Fibroblast of pulmonary artery (primary cell): ENCODE measurements at regions not wholly inside any gene's neighbourhood (a gene's known extent, or its start where the extent isn't known, plus 50 kb on each side); places are given as distances from the start of the nearest gene placed in this dataset.
A peak's percentile ranks its signal among the peaks of the same experiment; 100 is the strongest.

ENCODE experiments used
- DNase-seq: peaks from one replicate; pipeline ENCODE4 v3.0.0-alpha.2; 2010; ENCODE audit warnings: low read depth
- H3K4me3 ChIP-seq: replicated peaks from 2 replicates; pipeline ENCODE4 v1.5.1; 2011; ENCODE audit warnings: low read depth, mild to moderate bottlenecking, control low read depth, low read length, moderate library complexity
- TF ChIP-seq, protein P1 (sequence below): IDR thresholded peaks from 2 replicates; pipeline ENCODE4 v1.5.1; 2011; ENCODE audit warnings: mild to moderate bottlenecking, control low read depth, low read length, inconsistent platforms; ENCODE audit errors: missing control alignments

DNA sequence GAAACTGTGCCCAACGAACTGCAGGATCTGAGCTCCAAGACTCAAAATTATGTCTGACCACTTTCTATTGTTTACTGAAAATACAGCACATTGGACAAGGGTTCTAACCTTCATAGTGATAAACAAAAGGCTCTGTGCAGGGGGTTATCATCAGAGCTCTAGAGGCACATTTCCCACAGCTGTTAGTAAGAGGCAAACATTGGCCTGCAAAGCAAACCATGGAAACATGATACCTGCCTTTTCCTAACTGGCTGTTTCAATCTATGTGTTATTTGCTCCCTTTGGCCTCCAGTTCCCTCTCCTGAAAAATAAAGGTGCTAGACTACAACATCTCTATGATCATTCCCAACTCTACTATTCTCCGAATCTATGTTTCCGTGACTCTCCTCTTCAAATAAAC is 159.7 kb upstream of the ARHGEF26 start:
- H3K4me3 ChIP-seq: no peak overlapping the region

DNA sequence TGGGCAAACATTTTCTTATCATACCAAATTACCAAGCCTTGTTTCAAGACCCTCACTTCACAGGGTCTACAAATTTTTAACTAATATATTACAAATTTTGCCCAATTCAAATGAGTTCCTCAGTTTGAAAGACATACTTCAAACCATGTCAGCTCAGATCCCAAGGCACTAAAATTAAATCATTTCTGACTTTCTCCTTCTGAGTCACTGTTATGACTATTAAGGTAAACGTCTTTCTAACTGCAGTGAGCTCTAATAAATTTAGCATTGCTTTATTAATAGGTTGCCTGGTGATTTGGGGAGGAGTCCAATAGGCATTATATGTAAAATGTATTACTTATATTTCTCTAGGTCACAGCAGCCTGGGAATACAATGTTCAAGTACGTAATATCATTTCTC is 158.2 kb upstream of the ARHGEF26 start:
- no peak overlapping the region for H3K4me3 ChIP-seq
- DNase-seq: no peak
- TF ChIP-seq, protein P1, sequence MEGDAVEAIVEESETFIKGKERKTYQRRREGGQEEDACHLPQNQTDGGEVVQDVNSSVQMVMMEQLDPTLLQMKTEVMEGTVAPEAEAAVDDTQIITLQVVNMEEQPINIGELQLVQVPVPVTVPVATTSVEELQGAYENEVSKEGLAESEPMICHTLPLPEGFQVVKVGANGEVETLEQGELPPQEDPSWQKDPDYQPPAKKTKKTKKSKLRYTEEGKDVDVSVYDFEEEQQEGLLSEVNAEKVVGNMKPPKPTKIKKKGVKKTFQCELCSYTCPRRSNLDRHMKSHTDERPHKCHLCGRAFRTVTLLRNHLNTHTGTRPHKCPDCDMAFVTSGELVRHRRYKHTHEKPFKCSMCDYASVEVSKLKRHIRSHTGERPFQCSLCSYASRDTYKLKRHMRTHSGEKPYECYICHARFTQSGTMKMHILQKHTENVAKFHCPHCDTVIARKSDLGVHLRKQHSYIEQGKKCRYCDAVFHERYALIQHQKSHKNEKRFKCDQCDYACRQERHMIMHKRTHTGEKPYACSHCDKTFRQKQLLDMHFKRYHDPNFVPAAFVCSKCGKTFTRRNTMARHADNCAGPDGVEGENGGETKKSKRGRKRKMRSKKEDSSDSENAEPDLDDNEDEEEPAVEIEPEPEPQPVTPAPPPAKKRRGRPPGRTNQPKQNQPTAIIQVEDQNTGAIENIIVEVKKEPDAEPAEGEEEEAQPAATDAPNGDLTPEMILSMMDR: no peak

More for the DNA sequence above, 159.7 kb upstream of the ARHGEF26 start:
- TF ChIP-seq, protein P1: no peak
- no peak for DNase-seq

DNA sequence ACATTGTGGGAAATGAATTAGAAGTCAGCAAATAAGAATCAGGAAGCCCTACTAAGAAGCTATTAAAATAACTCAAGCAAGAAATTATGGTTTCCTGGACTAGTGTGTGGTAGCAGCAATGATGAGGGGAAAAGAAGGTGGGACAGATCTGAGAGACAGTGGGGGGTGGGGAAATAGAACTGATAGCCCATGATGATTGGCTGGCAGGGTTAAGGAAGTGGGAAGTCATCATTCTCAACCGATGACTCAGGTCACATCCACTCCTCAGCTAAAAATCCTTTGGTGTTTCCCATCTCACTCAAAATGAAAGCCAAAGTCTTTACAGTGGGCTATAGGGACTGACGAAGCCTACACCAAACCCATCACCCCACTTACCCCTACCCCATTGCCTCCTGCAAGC is 153.9 kb upstream of the ARHGEF26 start:
- TF ChIP-seq, protein P1: no peak
- no peak for DNase-seq

DNA sequence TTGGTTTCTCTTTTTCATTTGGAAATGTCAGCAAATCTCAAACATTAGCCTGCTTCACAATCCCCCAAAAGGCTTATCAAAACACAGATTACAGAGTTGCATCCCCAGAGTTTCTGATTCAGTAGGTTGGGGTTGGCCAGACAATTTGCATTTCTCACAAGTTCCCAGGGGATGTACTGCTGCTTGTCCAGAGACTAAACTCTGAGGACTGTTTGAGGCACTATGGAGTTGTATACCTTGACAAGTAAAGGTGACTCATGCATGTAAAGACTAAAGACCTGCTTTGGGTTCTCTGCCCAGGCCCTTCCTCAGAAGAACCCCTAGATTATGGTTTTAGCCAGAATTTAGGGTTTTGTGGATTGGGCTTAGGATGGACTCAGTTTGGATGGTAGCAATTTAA is 151.1 kb upstream of the ARHGEF26 start:
- TF ChIP-seq, protein P1: no peak
- H3K4me3 ChIP-seq: no peak overlapping the region
- no peak for DNase-seq

More for the DNA sequence above, 153.9 kb upstream of the ARHGEF26 start:
- no peak overlapping the region for H3K4me3 ChIP-seq

DNA sequence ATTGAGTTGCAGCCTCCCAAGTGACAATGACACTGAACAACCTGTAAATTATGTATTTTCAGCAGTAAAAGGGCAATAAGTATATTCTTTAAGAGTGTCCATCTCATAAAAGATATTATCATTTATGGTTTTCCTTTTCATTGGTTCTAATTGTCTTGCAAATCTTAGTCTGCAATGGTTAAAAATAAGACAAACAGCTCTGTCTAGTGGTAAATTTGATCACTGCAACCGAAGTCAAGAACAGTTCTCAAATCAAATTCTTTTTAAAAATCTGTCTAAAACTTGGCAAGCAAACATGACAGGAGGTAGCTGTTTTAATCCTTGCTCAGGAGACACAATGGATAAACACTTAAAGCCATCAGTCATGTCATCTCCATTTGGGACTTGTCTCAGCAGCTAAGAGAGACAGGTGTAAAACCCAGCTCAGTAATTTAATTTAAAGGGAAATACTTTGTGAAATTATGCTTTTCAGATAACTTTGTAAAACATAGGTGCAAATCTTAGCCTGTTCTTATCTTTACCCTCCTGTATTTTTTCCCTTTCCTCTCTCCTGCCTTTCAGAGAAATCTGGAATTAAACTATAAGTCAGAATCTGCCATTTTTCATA is 150.3 kb upstream of the ARHGEF26 start:
- peak; percentile 73 for DNase-seq
- TF ChIP-seq, protein P1: peak; percentile 80
- no peak overlapping the region for H3K4me3 ChIP-seq

DNA sequence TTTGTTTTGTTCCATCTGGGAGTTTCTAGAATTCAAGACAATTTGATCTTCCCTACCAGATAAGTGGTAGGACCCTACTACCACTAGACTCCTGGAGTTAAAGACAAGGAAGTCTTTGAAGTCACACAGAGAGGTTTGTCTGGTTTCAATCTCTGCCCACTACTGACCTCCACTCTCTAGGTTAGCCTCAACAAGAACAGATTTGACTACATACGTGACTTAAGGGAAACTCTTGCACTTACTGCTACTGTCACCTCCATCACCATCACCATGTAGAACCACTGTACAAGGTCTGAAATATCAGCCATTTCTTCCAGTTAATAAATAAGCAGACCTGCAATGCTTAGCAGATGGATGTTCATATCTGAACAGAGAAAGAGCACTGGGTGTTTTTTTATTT is 148.3 kb upstream of the ARHGEF26 start:
- no peak for DNase-seq
- H3K4me3 ChIP-seq: no peak overlapping the region
- TF ChIP-seq, protein P1: no peak

DNA sequence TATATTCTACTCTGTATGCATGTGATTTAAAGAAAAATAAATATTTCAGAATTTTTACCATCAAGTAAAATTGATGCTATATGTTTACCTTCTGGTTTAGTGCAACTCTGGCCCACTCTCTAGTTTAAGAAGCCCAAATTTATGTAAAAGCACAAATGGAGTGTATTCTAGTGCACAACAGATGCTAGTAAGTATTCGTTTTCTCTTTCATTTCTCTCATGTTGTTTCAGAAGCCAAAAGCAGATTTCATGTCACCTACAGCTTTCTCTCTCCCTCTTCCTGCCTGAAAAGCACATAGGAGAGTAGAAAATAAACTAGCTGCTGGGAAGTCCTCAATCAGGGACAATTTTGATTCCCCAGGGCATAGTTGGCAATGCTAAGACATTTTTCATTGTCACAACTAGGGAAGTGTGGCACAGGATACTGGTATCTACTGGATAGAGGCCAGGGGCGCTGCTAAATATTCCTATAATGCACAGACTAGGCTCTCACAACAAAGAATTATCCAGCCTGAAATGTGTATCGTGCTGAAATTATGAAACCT is 147.4 kb upstream of the ARHGEF26 start:
- no peak overlapping the region for H3K4me3 ChIP-seq
- no peak for DNase-seq
- TF ChIP-seq, protein P1: no peak
